Right atrium auricular region (tissue), 2 donors: ENCODE measurements at regions not wholly inside any gene's neighbourhood (a gene's known extent, or its start where the extent isn't known, plus 50 kb on each side); places are given as distances from the start of the nearest gene placed in this dataset.

Source experiments
- DNase-seq: peaks from one replicate; pipeline ENCODE4 v3.0.0-alpha.2; 2019; ENCODE audit warnings: low spot score
- H3K27ac ChIP-seq, 2 donors: fragments of 200-600 bp; sonication (generic); 1 replicate in 1 of 2; 2 replicates in 1 of 2; pipeline ENCODE4 v1.5.1; 2016 to 2019
- H3K27me3 ChIP-seq, 2 donors: fragments of 200-600 bp; sonication (generic); one replicate each; pipeline versions ENCODE4 v1.5.1 to v1.6.0; 2017 to 2019
- H3K36me3 ChIP-seq: fragments of 200-600 bp; sonication (generic); one replicate; pipeline ENCODE4 v1.5.1; 2016
- H3K4me1 ChIP-seq, 2 donors: fragments of 200-600 bp; sonication (generic); one replicate each; pipeline versions ENCODE4 v1.5.1 to v1.6.0; 2017 to 2019
- H3K4me3 ChIP-seq, 2 donors: fragments of 200-600 bp; sonication (generic); 1 replicate in 1 of 2; 2 replicates in 1 of 2; pipeline ENCODE4 v1.5.1; 2017 to 2019; ENCODE audit warnings: mild to moderate bottlenecking in 1 of 2, moderate library complexity in 1 of 2
- H3K9me3 ChIP-seq, 2 donors: fragments of 200-600 bp; sonication (generic); one replicate each; pipeline ENCODE4 v1.5.1; 2019
- CTCF ChIP-seq, 2 donors: fragments of 200-600 bp; sonication (generic); IDR thresholded peaks; one replicate each; pipeline ENCODE4 v1.5.1; 2019; ENCODE audit warnings: antibody characterized with exemption in 2 of 2

GRCh38 chr10:77713521-77714280, 76.1 kb upstream of the KCNMA1 start:
- Histone ChIP-seq H3K4me1 (peaks cover 0 to 12% of the 10 kb centered on the region in 2 donors), H3K9me3 (no peaks in the 10 kb centered on the region), H3K27ac (no peak overlapping the region), H3K36me3 (no peaks in the 10 kb centered on the region), H3K4me3 (no peak overlapping the region), H3K27me3 (no peaks in the 10 kb centered on the region)
- no peak for DNase-seq
- no peak for TF ChIP-seq CTCF (IDR thresholded peaks at IDR 0.05)

GRCh38 chr10:77712207-77712606, 74.6 kb upstream of the KCNMA1 start:
- no peaks in the 10 kb centered on the region for H3K36me3 ChIP-seq
- TF ChIP-seq CTCF (IDR thresholded peaks at IDR 0.05) = no peak
- no peak overlapping the region for H3K27ac ChIP-seq
- peaks cover 0 to 12% of the 10 kb centered on the region in 2 donors for H3K4me1 ChIP-seq
- no peak for DNase-seq
- H3K4me3 ChIP-seq = no peak overlapping the region
- H3K27me3 ChIP-seq = no peaks in the 10 kb centered on the region
- H3K9me3 ChIP-seq = no peaks in the 10 kb centered on the region

- no peak for DNase-seq
- H3K27ac ChIP-seq = no peak overlapping the region
- TF ChIP-seq CTCF (IDR thresholded peaks at IDR 0.05) = no peak
- H3K4me1 ChIP-seq = peaks cover 0 to 12% of the 10 kb centered on the region in 2 donors
- H3K27me3 ChIP-seq = no peaks in the 10 kb centered on the region
- no peaks in the 10 kb centered on the region for H3K9me3 ChIP-seq
- no peak overlapping the region for H3K4me3 ChIP-seq
- H3K36me3 ChIP-seq = no peaks in the 10 kb centered on the region
Measured at GRCh38 chr10:77711683-77712049, 74.1 kb upstream of the KCNMA1 start.

- H3K9me3 ChIP-seq = no peaks in the 10 kb centered on the region
- TF ChIP-seq CTCF (IDR thresholded peaks at IDR 0.05) = peak; percentile 97 to 98
- no peaks in the 10 kb centered on the region for H3K36me3 ChIP-seq
- H3K27ac ChIP-seq = no peak overlapping the region
- peaks cover 0 to 12% of the 10 kb centered on the region in 2 donors for H3K4me1 ChIP-seq
- no peaks in the 10 kb centered on the region for H3K27me3 ChIP-seq
- peak overlapping the region; percentile 25 to 45 for H3K4me3 ChIP-seq
- peak; percentile 62 for DNase-seq
Measured at GRCh38 chr10:77710759-77711682, 73.4 kb upstream of the KCNMA1 start.

GRCh38 chr10:77710081-77710551, 72.5 kb upstream of the KCNMA1 start:
- peaks cover 0 to 12% of the 10 kb centered on the region in 2 donors for H3K4me1 ChIP-seq
- H3K27me3 ChIP-seq = no peaks in the 10 kb centered on the region
- no peaks in the 10 kb centered on the region for H3K36me3 ChIP-seq
- H3K9me3 ChIP-seq = no peaks in the 10 kb centered on the region
- no peak for DNase-seq
- TF ChIP-seq CTCF (IDR thresholded peaks at IDR 0.05) = no peak
- no peak overlapping the region for H3K4me3 ChIP-seq
- no peak overlapping the region for H3K27ac ChIP-seq
